ENCODE measurements at regions not wholly inside any gene's neighbourhood (a gene's known extent, or its start where the extent isn't known, plus 50 kb on each side); places are given as distances from the start of the nearest gene placed in this dataset. TPM values are rescaled to one million over a fixed set of nuclear protein-coding genes. Genes with fewer than 3 reads are reported as not detected.

Small RNA genes in the stretch of these regions (small RNA-seq; reads per million reads assigned to genes)
- gene RN7SL683P (ENCODE audit: low replicate concordance) (not detected), gene SNORD56B (ENCODE audit: low replicate concordance) (0.07 reads per million)

All from GM23338 (cell line).